Peyer's patch (tissue), 4 donors: ENCODE measurements at regions not wholly inside any gene's neighbourhood (a gene's known extent, or its start where the extent isn't known, plus 50 kb on each side); places are given as distances from the start of the nearest gene placed in this dataset.

Experiments
- DNase-seq, 3 donors: peaks; one replicate each; pipeline ENCODE4 v3.0.0-alpha.2; 2017 to 2019
- H3K27ac ChIP-seq, 4 donors: fragments of 200-600 bp; sonication (generic); one replicate each; pipeline ENCODE4 v1.5.1; 2016 to 2019
- H3K27me3 ChIP-seq, 2 donors: fragments of 200-600 bp; sonication (generic); one replicate each; pipeline ENCODE4 v1.5.1; 2019
- H3K36me3 ChIP-seq, 3 donors: fragments of 200-600 bp; sonication (generic); one replicate each; pipeline ENCODE4 v1.5.1; 2016 to 2019
- H3K4me1 ChIP-seq, 4 donors: fragments of 200-600 bp; sonication (generic); one replicate each; pipeline ENCODE4 v1.5.1; 2016 to 2019
- H3K4me3 ChIP-seq, 4 donors: fragments of 200-600 bp; sonication (generic); 1 replicate in 3 of 4; 2 replicates in 1 of 4; pipeline ENCODE4 v1.5.1; 2016 to 2019; ENCODE audit warnings: mild to moderate bottlenecking in 1 of 4
- H3K9me3 ChIP-seq, 4 donors: fragments of 200-600 bp; sonication (generic); one replicate each; pipeline ENCODE4 v1.5.1; 2016 to 2019; ENCODE audit warnings: mild to moderate bottlenecking in 1 of 4
- CTCF ChIP-seq, 6 experiments: fragments of 450-650 bp in 4 of 6; fragments of 200-600 bp in 2 of 6; sonication (generic) in 1 of 6; IDR thresholded peaks; one replicate each; pipeline ENCODE4 v1.5.1; 2017 to 2019; ENCODE audit warnings: antibody characterized with exemption in 6 of 6, mild to moderate bottlenecking in 3 of 6, moderate library complexity in 1 of 6
- POLR2A ChIP-seq, 2 donors: fragments of 450-650 bp; IDR thresholded peaks; one replicate each; pipeline ENCODE4 v1.5.1; 2017; ENCODE audit warnings: antibody characterized with exemption in 2 of 2, mild to moderate bottlenecking in 2 of 2, moderate library complexity in 2 of 2

DNA sequence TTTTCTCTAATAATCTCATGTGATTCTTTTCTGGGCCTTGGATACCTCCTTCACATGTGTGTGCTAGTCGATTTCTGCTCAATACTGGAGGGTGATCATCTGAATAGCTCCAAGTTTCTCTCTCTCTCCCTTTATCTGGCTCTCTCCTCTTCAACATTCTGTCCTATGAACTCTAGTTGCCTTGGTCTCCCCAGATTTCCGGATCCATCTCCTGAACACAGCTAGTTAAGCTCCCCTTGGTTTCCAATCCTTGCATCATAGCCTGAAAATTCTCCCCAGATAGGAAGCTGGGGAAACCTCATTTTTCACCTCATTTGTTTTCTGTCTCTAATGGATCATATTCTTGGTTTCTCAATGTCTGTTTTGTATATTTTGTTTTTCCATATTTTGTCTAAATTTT is 832.3 kb downstream of the MTRR start:
- Histone ChIP-seq H3K27me3 (no peaks in the 10 kb centered on the region), H3K27ac (peak overlapping the region in 2 of 4 donors; percentile 60 to 62), H3K4me3 (no peak overlapping the region), H3K4me1 (no peaks in the 10 kb centered on the region), H3K9me3 (no peaks in the 10 kb centered on the region), H3K36me3 (no peaks in the 10 kb centered on the region)
- DNase-seq: no peak
- TF ChIP-seq POLR2A (IDR thresholded peaks at IDR 0.05) (no peak), CTCF (IDR thresholded peaks at IDR 0.05) (no peak)

GRCh38 chr5:8710426-8710930 is 835.4 kb downstream of the SEMA5A start:
- Histone ChIP-seq H3K36me3 (no peaks in the 10 kb centered on the region), H3K9me3 (no peaks in the 10 kb centered on the region), H3K27ac (no peak overlapping the region), H3K27me3 (no peaks in the 10 kb centered on the region), H3K4me3 (no peak overlapping the region), H3K4me1 (no peaks in the 10 kb centered on the region)
- no peak for DNase-seq
- TF ChIP-seq POLR2A (IDR thresholded peaks at IDR 0.05) (no peak), CTCF (IDR thresholded peaks at IDR 0.05) (no peak)

GRCh38 chr5:8714198-8714597 is 831.7 kb downstream of the SEMA5A start:
- Histone ChIP-seq H3K9me3 (no peaks in the 10 kb centered on the region), H3K4me3 (no peak overlapping the region), H3K36me3 (no peaks in the 10 kb centered on the region), H3K4me1 (no peaks in the 10 kb centered on the region), H3K27ac (no peak overlapping the region), H3K27me3 (no peaks in the 10 kb centered on the region)
- TF ChIP-seq CTCF (IDR thresholded peaks at IDR 0.05) (no peak), POLR2A (IDR thresholded peaks at IDR 0.05) (no peak)
- DNase-seq: no peak

DNA sequence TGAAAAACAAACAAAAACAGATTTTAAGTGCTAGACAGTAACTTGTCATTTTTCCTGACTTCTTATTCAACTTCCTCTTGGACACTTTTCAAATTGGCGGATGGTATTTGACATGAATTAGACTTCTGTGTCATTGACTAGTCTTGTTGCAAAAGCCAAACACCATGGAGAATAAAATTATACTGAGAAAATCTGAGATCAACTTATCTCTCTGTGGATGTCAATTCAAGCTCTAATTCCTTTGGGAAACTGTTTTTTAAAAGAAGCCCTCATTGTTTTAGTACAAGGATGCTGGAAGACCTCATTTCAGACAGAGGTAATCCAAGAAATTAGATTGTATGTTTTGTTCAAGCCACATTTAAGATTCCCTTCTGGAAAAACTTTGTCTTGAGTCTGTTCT is 831.0 kb downstream of the SEMA5A start:
- no peaks in the 10 kb centered on the region for H3K9me3 ChIP-seq
- TF ChIP-seq POLR2A (IDR thresholded peaks at IDR 0.05) (no peak), CTCF (IDR thresholded peaks at IDR 0.05) (no peak)
- H3K4me3 ChIP-seq: no peak overlapping the region
- no peaks in the 10 kb centered on the region for H3K4me1 ChIP-seq
- no peaks in the 10 kb centered on the region for H3K27me3 ChIP-seq
- DNase-seq: no peak
- no peak overlapping the region for H3K27ac ChIP-seq
- H3K36me3 ChIP-seq: no peaks in the 10 kb centered on the region

DNA sequence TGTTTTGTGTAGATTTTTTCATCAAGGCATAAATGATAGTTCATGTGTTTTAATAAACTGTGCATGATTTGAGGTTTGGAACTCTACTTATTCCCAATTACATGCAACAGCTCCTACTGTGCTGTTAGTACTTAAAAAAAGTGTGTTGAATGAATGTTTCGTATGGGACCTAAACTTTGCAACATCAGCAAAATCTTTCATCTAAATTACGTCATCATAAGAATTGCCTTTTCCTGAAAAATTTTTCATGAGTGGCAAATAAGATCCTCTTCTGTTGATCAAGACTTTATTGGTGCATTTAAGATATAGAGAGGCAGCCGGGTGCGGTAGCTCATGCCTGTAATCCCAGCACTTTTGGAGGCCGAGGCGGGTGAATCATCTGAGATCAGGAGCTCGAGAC is 826.1 kb downstream of the SEMA5A start:
- no peak overlapping the region for H3K4me3 ChIP-seq
- no peaks in the 10 kb centered on the region for H3K4me1 ChIP-seq
- H3K36me3 ChIP-seq: no peaks in the 10 kb centered on the region
- H3K27me3 ChIP-seq: no peaks in the 10 kb centered on the region
- no peak for TF ChIP-seq CTCF (IDR thresholded peaks at IDR 0.05)
- TF ChIP-seq POLR2A (IDR thresholded peaks at IDR 0.05): no peak
- no peak for DNase-seq
- no peak overlapping the region for H3K27ac ChIP-seq
- H3K9me3 ChIP-seq: no peaks in the 10 kb centered on the region

GRCh38 chr5:8720506-8720905 is 825.4 kb downstream of the SEMA5A start:
- no peaks in the 10 kb centered on the region for H3K9me3 ChIP-seq
- H3K27ac ChIP-seq: no peak overlapping the region
- H3K4me1 ChIP-seq: no peaks in the 10 kb centered on the region
- DNase-seq: no peak
- no peak overlapping the region for H3K4me3 ChIP-seq
- H3K27me3 ChIP-seq: no peaks in the 10 kb centered on the region
- TF ChIP-seq CTCF (IDR thresholded peaks at IDR 0.05): no peak
- TF ChIP-seq POLR2A (IDR thresholded peaks at IDR 0.05): no peak
- H3K36me3 ChIP-seq: no peaks in the 10 kb centered on the region
